GM03348 (cell line): ENCODE measurements at regions not wholly inside any gene's neighbourhood (a gene's known extent, or its start where the extent isn't known, plus 50 kb on each side); places are given as distances from the start of the nearest gene placed in this dataset.
"Not testable (repeated sequence)": the region's sequence is repeated elsewhere in the genome, so short reads cannot be mapped to it uniquely, and the experiment has no call there.

Source experiments
- DNase-seq: peaks from one replicate; pipeline ENCODE4 v3.0.0; 2012; ENCODE audit warnings: low spot score

DNA sequence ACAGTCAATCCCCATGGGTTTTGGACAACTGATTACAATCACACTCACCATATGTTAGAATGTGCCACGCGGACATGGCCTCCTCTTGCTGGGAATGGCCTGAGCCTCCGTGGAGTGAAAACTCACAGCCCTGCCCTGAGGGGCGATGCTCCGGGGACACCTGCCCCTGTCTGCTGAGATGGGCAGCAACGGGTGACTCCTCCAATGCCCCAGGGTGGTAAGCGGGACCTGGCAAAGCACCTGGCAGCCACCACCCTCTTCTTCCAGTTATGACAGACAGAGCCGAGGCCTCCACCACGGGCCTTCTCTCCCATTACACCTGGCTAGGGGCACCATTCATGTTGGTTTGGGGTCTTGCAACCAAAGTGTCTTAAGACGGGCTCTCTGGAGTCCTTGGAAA, 94.9 kb upstream of the COL5A1 start:
- no peak for DNase-seq

DNA sequence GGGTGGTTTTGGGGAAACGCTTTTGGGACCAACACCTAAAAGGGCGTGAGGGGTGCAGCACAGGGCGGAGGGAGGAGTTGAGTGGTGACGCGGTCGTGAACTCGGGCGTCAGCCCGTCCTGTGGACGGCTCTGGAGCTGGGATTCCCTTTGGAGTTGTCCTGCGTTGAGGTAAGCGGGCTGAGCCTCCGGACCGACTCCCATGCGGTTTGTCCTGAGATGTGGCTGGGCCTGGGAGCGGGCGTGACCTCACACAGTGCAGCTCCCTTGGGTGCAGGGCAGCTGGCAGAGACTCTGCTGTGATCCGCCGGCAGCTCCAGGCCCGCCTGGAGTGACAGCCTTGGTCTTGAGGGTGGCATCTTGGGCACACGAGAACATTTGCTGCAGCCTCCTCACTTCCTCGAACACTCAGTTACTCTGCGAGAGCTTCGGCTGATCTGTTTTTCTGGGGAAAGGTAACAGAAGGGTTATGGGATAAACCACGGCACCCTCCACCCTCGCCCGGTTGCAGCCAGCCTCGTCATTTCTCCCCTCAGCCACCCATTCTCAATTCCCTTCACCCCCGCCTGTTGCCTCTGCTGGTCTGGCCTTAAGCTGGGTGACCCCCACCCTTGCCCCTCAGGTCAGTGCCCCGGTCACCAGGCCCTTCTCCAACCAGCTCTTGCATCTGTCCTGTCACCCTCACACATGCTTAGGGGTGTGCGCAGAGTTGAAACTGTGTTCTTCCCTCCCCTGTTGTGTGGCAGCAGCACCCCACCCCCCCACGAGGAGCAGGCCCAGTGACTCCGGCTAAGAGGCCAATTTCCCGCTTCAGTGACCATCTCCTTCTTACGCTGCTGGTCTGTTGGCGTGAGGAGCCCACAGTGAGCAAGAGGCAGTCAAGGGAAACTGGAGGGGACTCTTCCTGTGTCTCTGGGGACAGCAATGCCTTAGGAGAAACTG, 94.2 kb upstream of the COL5A1 start:
- no peak for DNase-seq

DNA sequence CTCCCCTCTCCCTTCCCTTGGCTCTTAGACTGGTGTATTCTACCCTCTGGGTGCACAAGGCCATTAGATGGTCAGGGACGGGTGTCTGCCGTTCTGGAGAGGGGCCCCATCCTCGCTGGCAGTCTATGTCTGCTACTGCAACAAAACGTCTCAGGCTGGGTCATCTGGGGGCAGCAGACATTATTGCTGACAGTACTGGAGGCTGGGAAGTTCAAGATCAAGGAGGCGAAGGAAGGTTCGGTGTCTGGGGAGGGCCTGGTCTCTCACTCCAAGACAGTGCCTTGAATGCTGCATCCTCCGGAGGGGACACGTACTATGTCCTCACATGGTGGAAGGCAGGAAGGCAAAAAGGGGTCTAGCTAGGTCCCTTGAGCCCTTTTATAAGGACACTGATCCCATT, 93.4 kb upstream of the COL5A1 start:
- DNase-seq = no peak

DNA sequence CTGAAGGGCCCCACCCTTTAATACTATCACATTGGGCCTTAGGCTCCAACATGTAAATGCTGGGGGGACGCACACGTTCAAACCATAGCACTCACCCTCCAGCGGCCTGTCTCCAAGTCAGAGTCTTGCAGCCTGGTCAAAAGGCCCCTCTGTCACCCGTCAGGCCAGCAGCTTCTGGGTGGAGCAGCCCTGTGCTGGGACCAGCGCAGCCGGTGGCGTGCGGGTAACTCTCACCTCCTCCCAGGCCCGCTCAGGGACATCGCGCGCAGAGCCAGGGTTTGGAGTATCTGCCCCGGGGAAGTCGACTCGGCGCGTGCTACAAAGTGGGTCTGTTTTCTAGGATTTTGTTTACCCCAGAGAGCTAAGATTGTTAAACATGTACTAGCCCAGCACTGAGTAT, 93.0 kb upstream of the COL5A1 start:
- no peak for DNase-seq

DNA sequence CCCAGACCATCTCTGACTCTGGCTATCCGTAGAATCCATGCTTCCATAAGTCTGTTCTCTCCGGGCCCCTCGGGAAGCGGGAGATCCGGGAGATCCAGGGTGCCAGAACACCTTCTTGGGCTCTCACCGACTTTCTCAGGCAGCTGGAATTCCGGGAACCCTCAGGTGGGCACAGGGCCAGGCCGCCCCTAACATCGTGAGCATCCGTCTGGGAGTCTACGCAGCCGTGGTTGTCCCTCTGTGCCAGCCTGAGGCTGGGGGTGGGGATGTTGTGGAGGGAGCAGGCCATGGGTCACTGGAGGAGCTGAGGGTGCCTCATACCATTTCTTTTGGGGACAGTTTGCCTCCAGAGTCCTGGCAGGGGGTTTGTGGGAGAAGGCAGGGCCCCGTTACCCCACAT, 92.3 kb upstream of the COL5A1 start:
- no peak for DNase-seq

DNA sequence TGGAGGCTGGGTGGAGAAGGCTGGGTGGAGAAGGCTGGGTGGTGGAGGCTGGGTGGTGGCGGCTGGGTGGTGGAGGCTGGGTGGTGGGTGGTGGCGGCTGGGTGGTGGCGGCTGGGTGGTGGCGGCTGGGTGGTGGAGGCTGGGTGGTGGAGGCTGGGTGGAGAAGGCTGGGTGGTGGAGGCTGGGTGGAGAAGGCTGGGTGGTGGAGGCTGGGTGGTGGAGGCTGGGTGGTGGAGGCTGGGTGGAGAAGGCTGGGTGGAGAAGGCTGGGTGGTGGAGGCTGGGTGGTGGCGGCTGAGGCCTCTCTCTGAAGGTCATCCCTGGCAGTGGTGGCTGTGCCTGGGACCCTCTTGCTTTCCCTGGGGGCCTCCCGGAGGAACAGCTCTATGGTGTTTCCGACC, 91.5 kb upstream of the COL5A1 start:
- not testable (repeated sequence) for DNase-seq

DNA sequence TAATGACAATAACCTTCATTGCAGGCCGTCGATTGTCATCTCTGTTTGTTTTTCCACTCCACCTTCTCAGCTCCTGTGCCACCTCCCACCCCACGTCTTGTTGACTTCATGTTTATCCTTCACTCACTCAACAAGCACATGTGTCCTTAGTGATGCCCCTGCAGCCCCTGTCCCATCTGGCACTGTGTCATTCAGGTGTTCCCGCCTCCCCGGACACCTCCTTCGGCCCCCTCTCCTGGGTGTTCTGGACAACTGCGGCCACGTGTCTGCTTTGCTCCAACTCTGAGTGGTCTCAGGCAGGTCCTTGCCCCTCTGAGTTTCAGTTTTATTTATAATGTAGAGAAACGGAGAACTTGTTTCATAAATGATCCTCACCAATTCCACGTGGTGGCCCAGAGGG, 91.0 kb upstream of the COL5A1 start:
- no peak for DNase-seq

DNA sequence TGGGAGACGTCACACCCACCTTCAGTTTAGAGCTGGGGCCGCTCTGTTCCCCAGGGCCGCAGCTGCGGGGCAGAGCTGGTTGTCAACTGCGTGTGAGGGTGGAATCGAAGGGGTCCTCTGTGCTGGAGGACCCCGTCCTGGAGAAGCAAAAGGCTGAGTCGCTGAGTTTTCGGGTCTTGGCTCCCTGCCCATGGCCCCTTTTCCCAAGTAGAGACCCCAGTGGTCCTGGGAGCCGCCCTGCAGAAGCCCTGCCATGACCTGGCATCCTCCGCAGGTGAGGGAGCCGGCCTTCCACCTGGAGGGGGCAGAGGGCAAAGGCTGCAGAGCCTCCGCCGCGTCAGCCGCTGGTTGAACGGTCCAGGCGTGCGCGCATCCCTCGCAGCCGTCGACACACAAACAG, 90.4 kb upstream of the COL5A1 start:
- DNase-seq = no peak

DNA sequence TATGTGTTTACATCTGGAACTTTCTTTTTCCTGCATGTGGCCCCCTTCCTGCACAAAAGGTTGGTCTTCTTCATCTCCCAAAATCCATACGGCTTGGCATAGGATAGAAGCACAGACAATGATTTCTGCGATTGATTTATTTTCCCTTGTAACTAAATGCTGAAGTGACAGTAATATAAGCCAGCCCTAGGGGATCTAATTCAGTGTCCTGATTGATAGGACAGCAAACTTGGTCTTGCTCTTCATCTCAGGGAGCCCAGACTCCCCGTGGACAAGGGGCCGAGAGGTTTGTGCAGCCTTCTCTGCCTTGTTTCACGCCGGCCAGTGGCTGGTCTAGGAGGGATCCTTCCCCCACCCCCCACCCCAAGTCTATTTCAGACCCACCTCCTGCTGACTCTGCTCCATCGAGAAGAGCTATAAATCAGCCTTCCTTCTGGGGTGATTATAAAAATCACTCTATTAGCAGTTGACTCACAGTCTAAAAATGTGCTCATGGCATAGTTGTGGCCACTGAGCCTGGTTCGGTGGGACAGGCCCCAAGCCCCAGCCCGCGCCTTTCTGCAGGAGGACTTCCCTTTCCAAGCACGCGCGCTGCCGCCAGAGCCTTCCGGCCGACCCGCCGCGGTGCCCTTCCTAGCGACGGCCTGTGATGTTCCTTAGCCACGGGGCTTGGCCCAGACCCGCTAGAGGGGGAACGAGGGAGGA, 89.8 kb upstream of the COL5A1 start:
- peak; percentile 93 for DNase-seq

DNA sequence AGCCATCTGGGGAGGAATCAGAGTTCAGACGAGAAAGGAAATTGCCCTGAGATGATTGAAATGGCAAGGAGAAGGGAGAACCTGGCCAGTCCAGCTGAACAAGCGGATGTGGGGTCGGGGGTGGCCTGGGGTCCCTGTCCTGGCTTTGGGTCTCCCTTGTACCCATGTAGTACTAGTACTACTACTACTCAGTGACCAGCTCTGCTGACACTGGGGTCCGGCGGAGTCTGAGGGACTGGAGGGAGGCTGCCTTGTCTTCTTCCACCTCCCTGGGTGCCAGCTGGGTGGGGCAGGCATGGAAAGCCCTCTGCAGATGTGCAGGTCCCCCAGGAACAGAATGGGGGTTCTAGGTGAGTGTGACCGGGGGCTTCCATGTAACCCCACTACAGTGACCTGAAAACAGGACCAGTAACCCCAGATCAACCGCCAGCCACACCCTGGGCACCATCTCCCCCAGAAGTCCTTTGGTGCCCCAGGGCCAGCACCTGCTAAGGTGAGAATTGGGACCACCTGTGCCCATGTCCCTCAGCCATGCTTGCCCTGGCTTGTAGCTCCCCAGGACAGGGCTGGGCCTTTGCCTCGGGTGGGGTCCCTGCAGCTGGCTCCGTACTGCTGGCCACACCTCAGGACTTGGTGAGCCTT, 89.1 kb upstream of the COL5A1 start:
- DNase-seq = no peak

DNA sequence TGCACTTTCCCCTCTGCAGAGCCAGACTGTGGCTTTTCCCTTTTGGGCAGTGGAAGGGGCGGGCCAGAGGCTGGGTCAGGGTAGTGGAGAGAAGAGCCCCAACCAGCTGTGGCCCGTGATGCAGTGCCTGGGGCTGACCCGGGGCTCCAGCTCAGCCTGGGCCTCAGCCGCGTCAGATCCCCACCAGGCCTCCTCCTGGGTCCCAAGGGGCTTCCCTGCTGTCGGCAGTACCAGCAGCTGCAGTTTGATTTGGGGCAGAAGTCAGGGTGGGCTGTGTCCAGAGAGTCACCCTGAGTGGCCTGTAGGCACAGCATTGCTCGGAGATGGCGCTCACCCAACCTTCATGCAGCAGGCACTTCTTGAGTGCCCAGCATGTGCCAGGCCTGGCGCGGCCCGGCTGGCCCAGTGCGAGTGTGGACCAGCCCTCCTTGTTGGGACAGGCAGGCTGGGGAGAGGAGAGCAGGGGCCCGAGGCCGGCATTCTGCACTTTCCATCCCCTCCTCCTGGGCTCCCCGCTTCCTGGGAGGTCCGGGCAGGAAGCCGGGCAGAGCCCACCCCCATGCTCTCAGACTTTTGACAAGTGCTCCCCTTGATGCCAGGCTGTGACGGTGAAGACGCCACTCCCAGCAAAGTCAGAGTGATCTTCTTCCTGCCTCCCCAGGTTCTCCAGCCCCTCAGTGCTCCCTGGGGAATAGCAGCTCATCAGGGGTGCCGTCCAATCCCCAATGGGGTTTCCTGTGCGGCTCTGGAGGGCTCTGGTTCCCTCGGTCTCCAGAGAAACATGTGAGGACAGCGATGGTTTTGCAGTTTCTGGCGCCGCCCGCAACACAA, 88.3 kb upstream of the COL5A1 start:
- DNase-seq = no peak

DNA sequence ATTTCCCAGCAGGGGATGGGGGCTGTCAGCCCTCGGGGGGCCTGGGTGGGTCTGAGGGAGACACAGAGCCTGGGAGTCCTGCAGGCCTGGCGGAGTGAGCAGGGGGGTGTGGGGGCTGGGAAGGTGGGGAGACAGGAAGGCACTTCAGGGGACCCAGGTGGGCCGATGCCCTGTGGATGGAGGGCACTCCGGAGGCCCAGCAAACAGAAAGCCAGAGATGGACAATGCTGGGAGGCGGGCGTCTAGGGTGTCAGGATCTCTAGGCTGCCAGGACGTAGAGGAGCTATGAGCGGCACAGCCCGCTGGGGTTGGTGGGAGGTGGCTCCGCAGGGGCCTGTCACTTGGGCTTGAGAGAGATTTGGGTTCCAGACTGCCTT, 87.6 kb upstream of the COL5A1 start:
- no peak for DNase-seq

DNA sequence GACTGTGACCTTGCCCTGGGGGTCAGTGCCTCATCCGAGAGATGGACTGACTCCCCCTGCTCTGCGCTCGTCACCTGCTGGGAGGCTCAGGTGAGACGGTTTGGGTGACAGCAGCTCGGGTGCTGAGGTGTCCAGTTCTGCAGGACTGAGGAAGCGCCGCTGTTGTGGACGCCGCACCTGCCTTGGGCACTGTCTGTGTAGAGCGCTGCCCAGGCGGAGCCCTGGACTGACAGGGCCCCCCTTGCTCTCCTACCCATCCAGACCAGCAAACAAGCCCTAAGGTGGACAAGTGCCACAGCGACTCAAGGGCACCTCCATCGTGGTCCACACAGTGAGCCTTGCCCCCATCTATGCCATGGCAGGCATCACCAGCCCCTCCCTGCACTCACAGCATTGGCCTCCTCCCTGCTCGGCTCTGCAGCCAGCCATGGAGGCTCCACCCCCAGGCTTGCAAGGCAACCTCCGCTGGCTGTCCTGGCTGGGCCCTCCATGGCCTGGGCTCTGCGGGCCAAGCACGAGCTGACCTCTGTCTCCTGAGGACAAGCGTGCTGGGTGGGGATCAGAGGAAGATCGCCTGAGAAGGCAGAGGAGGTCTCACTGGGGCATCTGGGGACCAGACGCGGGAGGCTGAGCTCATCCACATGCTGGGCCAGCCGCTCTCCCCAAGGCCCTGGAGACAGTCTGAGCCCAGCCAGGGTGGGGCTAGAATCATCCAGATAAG, 87.1 kb upstream of the COL5A1 start:
- DNase-seq = peak; percentile 80

DNA sequence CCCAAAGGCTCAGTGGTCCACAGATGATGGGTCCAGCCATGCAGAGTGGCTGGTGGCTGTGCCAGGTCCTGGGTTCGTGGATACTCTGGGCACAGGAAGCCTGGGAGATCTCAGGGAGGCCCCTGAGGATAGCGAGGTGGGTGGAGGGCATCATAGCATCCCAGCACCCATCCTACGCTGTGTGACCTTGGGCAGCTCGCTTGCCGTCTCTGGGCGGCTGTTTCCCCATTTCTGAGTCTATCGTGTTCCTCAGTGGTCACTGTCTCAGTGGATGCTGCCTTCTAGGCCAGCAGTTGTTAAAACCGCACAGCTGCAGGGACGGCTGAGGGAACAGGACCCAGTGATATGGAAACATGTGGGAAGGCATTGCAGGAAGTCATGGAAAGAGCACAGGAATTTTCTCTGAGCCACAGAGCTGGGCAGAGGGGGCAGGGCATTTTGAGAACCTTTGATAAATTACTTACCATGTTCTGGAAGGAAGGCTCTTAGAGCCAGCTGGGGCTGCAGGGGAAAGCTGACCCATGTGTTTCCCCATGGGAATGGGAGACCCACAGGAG, 86.4 kb upstream of the COL5A1 start:
- DNase-seq = peak; percentile 76

DNA sequence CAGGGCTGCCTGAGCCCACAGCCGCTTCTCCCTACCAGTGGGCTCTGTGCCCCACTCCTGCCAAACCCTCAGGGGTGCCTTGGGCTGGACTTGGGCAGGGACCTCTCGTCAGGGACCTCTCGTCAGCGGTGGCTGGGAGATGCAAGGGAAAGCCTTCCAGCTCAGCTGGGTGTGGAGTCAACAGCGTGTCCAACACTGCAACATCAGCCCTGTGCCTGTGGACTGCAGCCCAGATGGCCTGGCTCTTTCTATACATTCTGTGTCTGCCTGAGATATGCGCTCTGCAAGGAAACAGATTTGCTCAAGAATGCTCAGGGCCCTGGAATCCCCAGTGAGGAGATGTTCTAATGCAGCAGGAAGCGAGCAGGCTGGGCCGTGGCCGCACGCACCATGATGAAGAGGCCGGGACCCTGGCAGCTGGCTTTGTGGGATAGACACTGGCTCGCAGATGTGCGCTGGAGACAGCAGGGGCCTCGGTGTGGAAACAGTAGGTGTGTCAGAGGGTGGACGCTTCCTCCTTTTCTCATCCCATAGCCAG, 85.0 kb upstream of the COL5A1 start:
- DNase-seq = no peak

DNA sequence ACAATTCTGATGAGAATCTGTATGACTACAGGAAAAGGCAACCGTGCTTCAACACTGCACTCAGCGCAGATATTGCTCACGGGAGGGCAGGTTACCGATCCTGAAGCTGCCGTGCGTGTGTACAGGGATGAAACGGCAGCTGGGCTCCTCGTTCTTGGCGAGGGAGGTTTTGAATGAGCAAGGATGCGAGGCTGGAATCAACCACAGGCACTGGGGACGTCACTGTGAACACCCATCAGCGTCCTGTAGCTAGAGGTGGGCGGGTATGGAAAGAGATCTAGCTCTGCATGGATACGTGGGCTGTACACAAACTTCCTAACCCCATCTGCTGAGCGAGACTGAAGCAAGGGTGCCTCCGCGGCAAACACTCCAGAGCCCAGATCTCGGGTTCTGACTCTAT, 84.3 kb upstream of the COL5A1 start:
- DNase-seq = no peak

DNA sequence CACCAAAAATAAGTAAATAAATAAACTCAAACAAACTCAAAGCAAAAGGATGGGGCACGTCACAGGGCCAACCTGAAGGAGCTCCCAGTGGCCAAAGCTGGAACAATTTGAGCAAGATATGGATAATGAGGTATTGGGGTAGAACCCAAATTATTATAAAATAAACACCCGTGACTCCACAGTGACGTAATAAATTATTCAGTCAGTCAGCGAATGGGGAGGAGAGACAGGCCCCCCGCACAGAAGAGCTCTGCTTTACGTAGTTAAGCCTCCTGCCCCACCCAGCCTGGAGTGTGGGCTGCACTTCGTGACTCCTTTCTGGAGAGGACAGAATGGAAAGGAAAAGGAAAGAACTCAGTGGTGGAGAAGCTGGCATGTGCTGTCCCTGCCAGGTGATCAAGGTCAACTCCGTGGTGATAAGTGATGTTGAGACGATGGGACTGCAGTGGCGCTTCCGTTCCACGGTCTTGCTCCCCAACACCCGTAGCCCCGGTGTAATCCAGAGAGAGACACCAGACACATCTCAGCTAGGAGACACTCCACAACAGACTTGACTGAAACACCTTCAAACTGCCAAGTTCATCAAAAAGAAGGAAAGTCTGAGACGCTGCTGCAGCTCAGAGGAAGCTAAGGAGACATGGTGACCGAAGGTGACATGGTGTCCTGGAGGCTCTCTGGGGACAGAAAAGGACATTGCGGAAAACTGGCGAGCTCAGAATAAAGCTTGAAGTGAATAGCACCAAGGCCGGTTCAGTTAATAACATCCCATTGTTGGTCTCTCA, 83.3 kb upstream of the COL5A1 start:
- no peak for DNase-seq

DNA sequence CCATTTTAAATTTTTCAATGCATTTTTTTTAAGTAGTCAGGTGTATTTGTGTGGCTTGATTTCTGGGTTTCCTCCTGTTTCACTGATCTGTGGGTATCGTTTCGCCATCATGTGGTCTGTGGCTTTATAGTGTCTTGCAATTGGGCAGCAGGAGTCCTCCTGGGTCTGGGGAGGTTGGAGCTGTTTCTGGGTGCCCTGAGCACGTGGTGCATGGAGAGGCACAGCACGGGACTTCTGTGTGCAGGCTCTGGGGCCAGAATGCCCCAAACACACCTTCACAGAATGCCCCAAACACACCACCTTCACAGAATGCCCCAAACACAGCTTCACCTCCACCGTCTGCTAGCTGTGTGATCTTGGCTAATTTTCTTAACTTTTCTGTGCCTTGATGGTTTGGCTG, 82.6 kb upstream of the COL5A1 start:
- no peak for DNase-seq

DNA sequence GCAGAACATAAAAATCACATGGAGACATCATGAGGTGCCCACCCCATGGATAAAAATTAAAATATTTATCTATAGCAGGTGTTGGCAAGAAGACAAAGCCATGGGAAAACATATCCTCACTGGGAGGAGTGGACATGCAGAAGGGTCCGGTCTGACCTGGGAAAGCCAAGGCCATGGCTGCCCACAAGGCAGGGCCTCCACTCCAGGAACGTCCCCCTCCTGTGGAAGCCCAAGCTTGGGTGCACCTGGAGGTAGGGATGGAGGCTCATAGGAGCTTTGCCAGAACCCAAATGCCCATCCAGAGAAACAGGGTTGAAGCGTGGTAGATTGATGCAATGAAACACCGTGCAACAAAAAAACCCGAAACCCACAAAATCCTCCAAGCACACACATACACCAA, 81.4 kb upstream of the COL5A1 start:
- DNase-seq = no peak

DNA sequence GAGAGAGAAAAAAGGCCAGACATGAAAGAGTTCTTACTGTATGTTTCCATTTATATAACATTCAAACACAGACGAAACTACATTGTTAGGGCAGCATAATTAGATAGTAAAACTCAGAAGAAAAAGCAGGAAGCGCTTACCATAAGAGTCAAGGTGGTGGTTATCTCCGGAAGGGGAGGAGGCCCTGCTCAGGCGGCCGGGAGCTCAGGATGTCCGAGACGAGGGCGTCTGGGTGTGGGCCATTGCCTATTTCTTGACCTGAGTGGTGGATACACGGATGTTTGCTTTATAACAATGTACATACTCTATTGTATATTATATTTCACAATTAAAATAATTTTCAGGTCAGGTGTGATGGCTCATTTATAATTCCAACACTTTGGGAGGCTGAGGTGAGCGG, 80.9 kb upstream of the COL5A1 start:
- DNase-seq = no peak
